ENCODE measurements at regions not wholly inside any gene's neighbourhood (a gene's known extent, or its start where the extent isn't known, plus 50 kb on each side); places are given as distances from the start of the nearest gene placed in this dataset.

- no peak for DNase-seq (ENCODE audit: low read depth)
Observed at GRCh38 chr2:118738524-118739308, 108.7 kb downstream of the EN1 start.

GRCh38 chr2:118738106-118738505, 109.3 kb downstream of the EN1 start:
- DNase-seq (ENCODE audit: low read depth) = no peak

- no peak for DNase-seq (ENCODE audit: low read depth)
Observed at GRCh38 chr2:118737684-118738083, 109.8 kb downstream of the EN1 start.

GRCh38 chr2:118732432-118732831, 115.0 kb downstream of the EN1 start:
- DNase-seq (ENCODE audit: low read depth) = no peak

- no peak for DNase-seq (ENCODE audit: low read depth)
Observed at GRCh38 chr2:118731413-118731812, 116.0 kb downstream of the EN1 start.

- DNase-seq (ENCODE audit: low read depth) = no peak
Observed at GRCh38 chr2:118730405-118730804, 117.0 kb downstream of the EN1 start.

- no peak for DNase-seq (ENCODE audit: low read depth)
Observed at GRCh38 chr2:118729760-118730159, 117.7 kb downstream of the EN1 start.

GRCh38 chr2:118728984-118729383, 118.5 kb downstream of the EN1 start:
- no peak for DNase-seq (ENCODE audit: low read depth)

- no peak for DNase-seq (ENCODE audit: low read depth)
Observed at GRCh38 chr2:118726821-118727220, 120.6 kb downstream of the EN1 start.

- DNase-seq (ENCODE audit: low read depth) = no peak
Observed at GRCh38 chr2:118723394-118723793, 124.1 kb downstream of the EN1 start.

- no peak for DNase-seq (ENCODE audit: low read depth)
Observed at GRCh38 chr2:118722976-118723375, 124.5 kb downstream of the EN1 start.

GRCh38 chr2:118721817-118722551, 125.5 kb downstream of the EN1 start:
- no peak for DNase-seq (ENCODE audit: low read depth)

GRCh38 chr2:118720866-118721265, 126.6 kb downstream of the EN1 start:
- no peak for DNase-seq (ENCODE audit: low read depth)

- DNase-seq (ENCODE audit: low read depth) = no peak
Observed at GRCh38 chr2:118718921-118719320, 128.5 kb downstream of the EN1 start.

- DNase-seq (ENCODE audit: low read depth) = no peak
Observed at GRCh38 chr2:118716102-118716501, 131.3 kb downstream of the EN1 start.

GRCh38 chr2:118714118-118714517, 133.3 kb downstream of the EN1 start:
- no peak for DNase-seq (ENCODE audit: low read depth)

GRCh38 chr2:118711603-118712002, 135.8 kb downstream of the EN1 start:
- DNase-seq (ENCODE audit: low read depth) = no peak

- no peak for DNase-seq (ENCODE audit: low read depth)
Observed at GRCh38 chr2:118710481-118710880, 137.0 kb downstream of the EN1 start.

GRCh38 chr2:118709786-118710185, 137.7 kb downstream of the EN1 start:
- DNase-seq (ENCODE audit: low read depth) = no peak

GRCh38 chr2:118706844-118707243, 140.6 kb downstream of the EN1 start:
- DNase-seq (ENCODE audit: low read depth) = no peak

- DNase-seq (ENCODE audit: low read depth) = no peak
Observed at GRCh38 chr2:118706371-118706770, 141.1 kb downstream of the EN1 start.

- DNase-seq (ENCODE audit: low read depth) = no peak
Observed at GRCh38 chr2:118705032-118705431, 142.4 kb downstream of the EN1 start.

- DNase-seq (ENCODE audit: low read depth) = no peak
Observed at GRCh38 chr2:118699447-118700175, 147.8 kb downstream of the EN1 start.

All from activated T-helper 1 cell treated with Interleukin-2 at 50 U/mL for 16 hours (primary cell).